ENCODE measurements at regions not wholly inside any gene's neighbourhood (a gene's known extent, or its start where the extent isn't known, plus 50 kb on each side); places are given as distances from the start of the nearest gene placed in this dataset.

- TF ChIP-seq CSDC2 (CRISPR knock-in tag; IDR thresholded peaks at IDR 0.05): no peak
- TF ChIP-seq BACH2 (CRISPR knock-in tag; IDR thresholded peaks at IDR 0.05; ENCODE audit: borderline replicate concordance): no peak
- TF ChIP-seq PATZ1 (CRISPR knock-in tag; IDR thresholded peaks at IDR 0.05; ENCODE audit: borderline replicate concordance): no peak
- no peak for TF ChIP-seq ESRRG (CRISPR knock-in tag; IDR thresholded peaks at IDR 0.05)
- no peak for TF ChIP-seq PPARA (CRISPR knock-in tag; IDR thresholded peaks at IDR 0.05; ENCODE audit: borderline replicate concordance)
- TF ChIP-seq ZC3H10 (CRISPR knock-in tag; IDR thresholded peaks at IDR 0.05): no peak
- no peak for TF ChIP-seq SNAI2 (CRISPR knock-in tag; IDR thresholded peaks at IDR 0.05)
- TF ChIP-seq TOX (CRISPR knock-in tag; IDR thresholded peaks at IDR 0.05; ENCODE audit: borderline replicate concordance): no peak
- TF ChIP-seq, protein P1, sequence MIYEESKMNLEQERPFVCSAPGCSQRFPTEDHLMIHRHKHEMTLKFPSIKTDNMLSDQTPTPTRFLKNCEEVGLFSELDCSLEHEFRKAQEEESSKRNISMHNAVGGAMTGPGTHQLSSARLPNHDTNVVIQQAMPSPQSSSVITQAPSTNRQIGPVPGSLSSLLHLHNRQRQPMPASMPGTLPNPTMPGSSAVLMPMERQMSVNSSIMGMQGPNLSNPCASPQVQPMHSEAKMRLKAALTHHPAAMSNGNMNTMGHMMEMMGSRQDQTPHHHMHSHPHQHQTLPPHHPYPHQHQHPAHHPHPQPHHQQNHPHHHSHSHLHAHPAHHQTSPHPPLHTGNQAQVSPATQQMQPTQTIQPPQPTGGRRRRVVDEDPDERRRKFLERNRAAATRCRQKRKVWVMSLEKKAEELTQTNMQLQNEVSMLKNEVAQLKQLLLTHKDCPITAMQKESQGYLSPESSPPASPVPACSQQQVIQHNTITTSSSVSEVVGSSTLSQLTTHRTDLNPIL (CRISPR knock-in tag; IDR thresholded peaks at IDR 0.05; ENCODE audit: low read depth): no peak
- no peak for TF ChIP-seq ZNF8 (CRISPR knock-in tag; IDR thresholded peaks at IDR 0.05)
- ATAC-seq: no peak
These were observed 1165.2 kb upstream of the PRKX start for GRCh38 chrX:4878640-4879039.

GRCh38 chrX:4876268-4876667 is 1162.8 kb upstream of the PRKX start:
- ATAC-seq: no peak
- TF ChIP-seq ZFP3 (CRISPR knock-in tag; IDR thresholded peaks at IDR 0.05): no peak
- TF ChIP-seq RARB (CRISPR knock-in tag; IDR thresholded peaks at IDR 0.05): no peak
- no peak for TF ChIP-seq CSDC2 (CRISPR knock-in tag; IDR thresholded peaks at IDR 0.05)
- TF ChIP-seq ZNF70 (CRISPR knock-in tag; IDR thresholded peaks at IDR 0.05): no peak
- TF ChIP-seq ZC3H10 (CRISPR knock-in tag; IDR thresholded peaks at IDR 0.05): no peak
- no peak for TF ChIP-seq ARNTL (CRISPR knock-in tag; IDR thresholded peaks at IDR 0.05; ENCODE audit: borderline replicate concordance, low read depth)
- no peak for TF ChIP-seq TCF4 (CRISPR knock-in tag; IDR thresholded peaks at IDR 0.05; ENCODE audit: borderline replicate concordance)
- TF ChIP-seq ESRRG (CRISPR knock-in tag; IDR thresholded peaks at IDR 0.05): no peak
- TF ChIP-seq BACH2 (CRISPR knock-in tag; IDR thresholded peaks at IDR 0.05; ENCODE audit: borderline replicate concordance): no peak
- no peak for TF ChIP-seq SNAI2 (CRISPR knock-in tag; IDR thresholded peaks at IDR 0.05)
- TF ChIP-seq POU6F1 (CRISPR knock-in tag; IDR thresholded peaks at IDR 0.05; ENCODE audit: borderline replicate concordance, low read depth): no peak
- TF ChIP-seq TSHZ2 (CRISPR knock-in tag; IDR thresholded peaks at IDR 0.05): no peak
- no peak for TF ChIP-seq TOX (CRISPR knock-in tag; IDR thresholded peaks at IDR 0.05; ENCODE audit: borderline replicate concordance)
- TF ChIP-seq CSRNP3 (CRISPR knock-in tag; IDR thresholded peaks at IDR 0.05): no peak
- TF ChIP-seq PPARA (CRISPR knock-in tag; IDR thresholded peaks at IDR 0.05; ENCODE audit: borderline replicate concordance): no peak
- TF ChIP-seq ISL1 (CRISPR knock-in tag; IDR thresholded peaks at IDR 0.05): no peak
- TF ChIP-seq GLIS3 (CRISPR knock-in tag; IDR thresholded peaks at IDR 0.05): no peak
- TF ChIP-seq ZNF565 (CRISPR knock-in tag; conservative IDR thresholded peaks at IDR 0.05; ENCODE audit: low read depth): no peak
- TF ChIP-seq PATZ1 (CRISPR knock-in tag; IDR thresholded peaks at IDR 0.05; ENCODE audit: borderline replicate concordance): no peak
- TF ChIP-seq ZFP30 (CRISPR knock-in tag; IDR thresholded peaks at IDR 0.05): no peak
